ENCODE measurements at regions not wholly inside any gene's neighbourhood (a gene's known extent, or its start where the extent isn't known, plus 50 kb on each side); places are given as distances from the start of the nearest gene placed in this dataset.

DNA sequence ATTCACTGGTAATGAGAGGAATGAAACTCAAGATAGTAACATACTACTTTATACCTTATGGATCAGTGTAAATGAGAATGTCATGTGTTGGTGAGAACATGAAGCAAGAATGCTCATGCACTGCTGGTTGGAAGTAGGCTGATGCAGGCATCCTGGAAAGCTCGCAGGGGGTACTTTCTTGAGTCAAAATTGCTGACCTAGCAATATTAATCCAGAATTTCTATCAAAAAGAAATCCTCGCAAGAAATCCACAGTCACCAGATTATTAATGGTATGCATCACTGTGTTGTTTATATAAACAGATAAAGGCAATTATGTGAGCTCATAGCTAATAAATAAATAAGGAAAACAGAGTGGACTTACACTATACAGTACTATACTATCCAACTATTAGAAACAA is 713.7 kb upstream of the PKDCC start:
- TF ChIP-seq, protein P1, sequence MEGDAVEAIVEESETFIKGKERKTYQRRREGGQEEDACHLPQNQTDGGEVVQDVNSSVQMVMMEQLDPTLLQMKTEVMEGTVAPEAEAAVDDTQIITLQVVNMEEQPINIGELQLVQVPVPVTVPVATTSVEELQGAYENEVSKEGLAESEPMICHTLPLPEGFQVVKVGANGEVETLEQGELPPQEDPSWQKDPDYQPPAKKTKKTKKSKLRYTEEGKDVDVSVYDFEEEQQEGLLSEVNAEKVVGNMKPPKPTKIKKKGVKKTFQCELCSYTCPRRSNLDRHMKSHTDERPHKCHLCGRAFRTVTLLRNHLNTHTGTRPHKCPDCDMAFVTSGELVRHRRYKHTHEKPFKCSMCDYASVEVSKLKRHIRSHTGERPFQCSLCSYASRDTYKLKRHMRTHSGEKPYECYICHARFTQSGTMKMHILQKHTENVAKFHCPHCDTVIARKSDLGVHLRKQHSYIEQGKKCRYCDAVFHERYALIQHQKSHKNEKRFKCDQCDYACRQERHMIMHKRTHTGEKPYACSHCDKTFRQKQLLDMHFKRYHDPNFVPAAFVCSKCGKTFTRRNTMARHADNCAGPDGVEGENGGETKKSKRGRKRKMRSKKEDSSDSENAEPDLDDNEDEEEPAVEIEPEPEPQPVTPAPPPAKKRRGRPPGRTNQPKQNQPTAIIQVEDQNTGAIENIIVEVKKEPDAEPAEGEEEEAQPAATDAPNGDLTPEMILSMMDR (IDR thresholded peaks at IDR 0.05; ENCODE audit: low read length), result no peak
- TF ChIP-seq EZH2 (optimal IDR thresholded peaks at IDR 0.05; ENCODE audit: low read depth, low read length), result no peak

All from MM.1S (cell line).